NCI-H524 treated with DMSO at 0.1 percent for 48 hours (cell line): ENCODE measurements at regions not wholly inside any gene's neighbourhood (a gene's known extent, or its start where the extent isn't known, plus 50 kb on each side); places are given as distances from the start of the nearest gene placed in this dataset.
"Not testable (repeated sequence)": the region's sequence is repeated elsewhere in the genome, so short reads cannot be mapped to it uniquely, and the experiment has no call there.

Source experiments
- DNase-seq: peaks from one replicate; lab custom pipeline; 2025; lab: John Stamatoyannopoulos, UW

DNA sequence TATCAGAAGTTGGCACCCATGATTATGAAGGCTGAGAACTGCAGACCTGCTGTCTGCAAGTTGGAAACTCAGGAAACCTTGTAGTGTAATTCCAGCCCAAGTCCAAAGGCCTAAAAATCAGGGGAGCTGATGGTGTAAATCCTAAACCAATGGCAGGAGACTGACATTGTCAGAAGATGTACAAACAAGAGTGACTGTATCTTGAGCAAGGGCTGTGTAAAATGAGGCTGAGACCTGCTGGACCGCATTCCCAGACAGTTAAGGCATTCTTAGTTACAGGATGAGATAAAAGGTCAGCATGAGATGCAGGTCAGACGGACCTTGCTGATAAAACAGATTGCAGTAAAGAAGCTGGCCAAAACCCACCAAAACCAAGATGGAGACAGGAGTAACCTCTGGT lies 147.7 kb downstream of the COG6 start:
- DNase-seq = no peak

DNA sequence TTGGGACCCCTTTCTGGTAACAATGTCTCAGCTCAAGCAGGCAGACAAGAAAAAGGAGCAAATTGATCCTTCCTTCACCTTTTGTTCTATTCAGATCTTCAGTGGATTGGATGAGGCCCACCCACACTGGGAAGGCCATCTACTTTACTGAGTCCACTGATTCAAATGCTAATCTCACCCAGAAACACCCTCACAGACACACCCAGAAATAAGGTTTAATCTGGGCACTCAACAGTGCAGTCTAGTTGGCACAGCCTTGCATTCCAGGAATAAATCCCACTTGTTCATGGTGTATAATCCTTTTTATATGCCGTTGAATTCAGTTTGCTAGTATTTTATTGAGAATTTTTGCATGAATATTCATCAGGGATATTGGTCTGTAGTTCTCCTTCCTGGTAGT lies 148.4 kb downstream of the COG6 start:
- no peak for DNase-seq

DNA sequence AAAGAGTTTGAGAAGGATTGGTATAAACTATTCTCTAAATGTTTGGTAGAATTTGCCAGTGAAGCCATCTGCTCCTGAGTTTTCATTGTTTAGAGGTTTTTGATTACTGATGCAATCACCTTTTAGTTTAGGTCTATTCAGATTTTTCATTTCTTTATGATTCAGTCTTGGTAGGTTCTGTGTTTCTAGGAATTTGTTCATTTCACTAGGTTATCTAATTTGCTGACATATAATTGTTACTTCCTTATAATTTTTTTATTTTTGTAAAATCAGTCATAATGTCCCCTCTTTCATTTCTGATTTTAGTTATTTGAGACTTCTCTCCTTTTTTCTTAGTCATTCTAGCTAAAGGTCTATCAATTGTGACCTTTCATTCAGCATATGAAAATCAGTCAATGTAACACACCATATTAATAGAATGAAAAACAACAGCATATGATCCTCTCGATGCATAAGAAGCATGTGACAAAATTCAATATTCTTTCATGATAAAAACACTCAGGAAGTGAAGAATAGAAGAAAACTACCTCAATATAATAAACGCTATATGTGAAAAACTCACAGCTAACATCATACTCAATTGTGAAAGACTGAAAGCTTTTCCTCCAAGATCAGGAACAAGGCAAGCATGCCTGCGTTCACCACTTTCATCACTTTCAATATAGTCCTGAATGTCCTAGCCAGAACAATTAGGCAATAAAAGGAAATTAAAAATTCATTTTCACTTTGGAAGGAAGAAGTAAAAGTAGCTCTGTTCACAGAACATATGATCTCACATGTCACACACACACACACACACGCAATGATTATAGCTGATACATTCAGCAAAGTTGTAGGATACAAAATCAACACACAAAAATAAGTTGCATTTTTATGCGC lies 149.1 kb downstream of the COG6 start:
- no peak for DNase-seq

DNA sequence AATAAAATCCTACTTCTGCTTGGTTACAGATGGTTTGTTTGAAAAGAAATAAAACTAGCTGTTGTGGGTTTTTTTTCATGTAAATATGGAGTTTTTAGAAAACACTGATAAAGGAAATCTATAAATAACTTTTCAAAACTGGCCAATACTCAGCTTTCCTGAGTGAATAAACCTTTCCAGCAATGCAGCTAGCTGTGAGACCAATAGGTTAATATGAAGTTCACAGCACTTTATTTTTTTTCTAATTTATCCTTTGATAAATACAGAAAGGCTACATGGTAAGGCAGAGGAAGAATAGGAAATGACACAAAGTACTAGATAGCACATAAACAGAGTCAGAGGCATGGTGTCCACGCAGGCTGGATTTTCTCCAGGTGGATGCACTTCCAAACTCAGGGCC lies 154.0 kb downstream of the COG6 start:
- DNase-seq = no peak

DNA sequence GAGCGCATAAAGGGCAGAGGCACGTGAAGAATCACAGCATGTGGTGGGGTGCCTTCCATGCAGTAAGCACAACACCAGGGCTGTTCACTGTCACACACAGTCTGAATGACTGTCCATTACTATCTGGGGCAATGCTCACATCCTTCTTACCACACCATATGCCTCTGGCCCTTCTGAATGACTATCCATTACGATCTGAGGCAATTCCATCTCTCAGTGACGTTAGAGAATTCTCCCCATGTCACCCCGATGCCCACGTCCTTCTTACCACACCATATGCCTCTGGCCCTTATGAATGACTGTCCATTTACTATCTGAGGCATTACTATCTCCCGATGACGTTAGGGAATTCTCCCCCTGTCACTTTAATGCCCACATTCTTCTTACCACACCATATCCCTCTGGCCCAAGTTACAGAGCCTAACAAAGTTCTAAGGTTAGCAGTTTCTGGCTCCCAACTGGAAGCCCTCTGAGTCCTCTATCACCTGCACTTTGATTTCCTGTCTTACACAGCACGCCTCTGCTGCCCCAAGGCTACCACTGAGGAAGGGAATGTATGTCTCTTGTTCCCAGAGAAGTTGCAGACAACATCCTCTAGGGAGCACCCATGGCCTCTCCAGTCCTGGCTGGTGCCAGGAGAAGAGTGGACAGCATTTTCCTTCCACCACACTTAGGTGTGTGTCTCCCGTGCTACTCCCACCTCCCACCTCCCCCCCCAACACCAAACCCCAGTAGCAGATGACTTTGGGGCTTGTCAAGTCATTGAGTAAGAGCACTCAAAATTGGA lies 154.8 kb downstream of the COG6 start:
- DNase-seq = no peak

DNA sequence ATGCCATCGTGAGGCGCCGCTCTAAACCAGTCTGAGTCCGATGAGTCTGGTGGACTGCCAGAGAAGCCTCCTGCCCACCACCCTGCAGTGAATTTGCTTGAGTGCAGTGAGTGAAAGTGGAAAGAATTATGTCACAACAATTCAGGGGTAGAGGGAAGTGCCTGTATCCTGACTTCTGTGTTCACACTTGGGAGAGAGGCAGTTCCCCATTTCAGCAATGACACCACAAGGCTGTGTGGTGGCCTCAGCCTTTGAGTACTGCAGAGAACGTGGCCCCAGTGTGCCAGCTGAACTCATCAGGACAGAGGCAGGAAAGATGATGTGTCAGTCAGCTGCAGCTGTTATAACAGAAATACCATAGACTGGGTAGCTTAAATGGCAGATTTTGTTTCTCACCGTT lies 155.6 kb downstream of the COG6 start:
- no peak for DNase-seq

DNA sequence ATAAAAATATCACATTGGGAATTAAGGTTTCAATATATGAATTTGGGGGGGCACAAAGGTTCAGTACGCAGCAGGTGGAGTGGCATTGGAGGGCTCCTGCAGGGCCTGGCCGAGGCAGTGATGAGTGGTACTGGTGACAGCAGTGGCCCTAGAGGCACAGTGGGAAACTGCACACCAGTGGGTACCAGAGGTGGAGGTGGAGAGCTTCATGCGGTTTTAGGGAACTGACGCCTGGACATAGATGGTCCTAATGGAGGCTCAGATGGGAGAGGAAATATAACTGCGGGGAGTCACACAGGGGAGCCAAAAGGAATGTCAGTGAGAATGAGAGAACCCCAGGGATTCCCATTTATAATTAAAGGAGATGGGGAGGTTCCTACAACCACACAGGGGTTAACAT lies 156.2 kb downstream of the COG6 start:
- DNase-seq = no peak

DNA sequence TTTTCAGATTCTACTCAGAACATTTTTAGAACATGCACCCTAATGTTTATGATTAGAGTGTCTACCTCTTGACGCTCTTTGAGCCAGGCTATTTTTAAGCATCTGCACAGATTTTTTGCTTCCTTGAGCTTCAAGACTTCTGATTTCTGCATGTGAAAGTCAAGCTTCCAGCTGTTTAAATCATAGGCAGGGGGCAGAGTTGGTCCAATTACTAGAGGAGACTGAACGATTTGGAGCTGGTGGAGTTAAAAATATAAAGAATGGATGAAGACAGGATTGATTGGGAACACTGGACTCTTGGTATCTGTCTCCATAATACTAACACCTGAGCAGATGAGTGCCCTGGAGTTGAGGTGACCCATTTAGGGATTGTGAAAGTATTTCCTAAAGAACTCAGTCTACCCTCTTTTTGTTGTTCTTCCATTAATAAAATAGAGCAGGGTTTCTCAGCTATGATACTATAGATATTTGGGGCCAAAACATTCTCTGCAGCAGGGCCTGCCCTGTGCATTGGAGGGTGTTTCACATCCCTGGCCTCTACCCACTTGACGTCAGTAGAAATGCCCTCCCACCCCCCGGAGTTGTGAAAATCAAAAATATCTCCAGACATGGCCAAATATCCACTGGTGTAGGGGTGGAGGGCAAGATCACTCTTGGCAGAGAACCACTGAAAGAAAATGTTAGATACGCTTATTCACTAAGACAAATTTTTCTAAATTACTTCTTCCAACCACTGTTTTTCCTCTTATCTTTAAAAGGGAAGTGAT lies 160.1 kb downstream of the COG6 start:
- no peak for DNase-seq

DNA sequence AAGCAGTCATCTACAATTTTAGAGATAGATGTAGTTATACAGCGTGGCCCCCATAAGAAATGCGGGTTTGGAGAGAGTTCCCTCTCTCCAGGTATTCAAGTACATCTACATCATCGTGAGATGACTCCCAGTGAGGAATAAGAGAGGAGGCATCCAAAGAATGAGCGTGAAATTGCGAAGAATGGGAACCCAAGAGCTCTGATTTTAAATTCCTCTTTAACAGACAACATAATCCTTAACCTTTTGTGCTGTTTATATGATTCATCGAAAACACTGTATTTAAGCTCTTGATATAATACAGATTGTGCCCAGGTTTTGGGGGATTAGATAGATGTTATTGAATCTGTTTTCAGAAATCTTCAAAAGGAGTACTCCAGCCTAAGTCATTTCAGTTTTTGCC lies 161.5 kb downstream of the COG6 start:
- no peak for DNase-seq

DNA sequence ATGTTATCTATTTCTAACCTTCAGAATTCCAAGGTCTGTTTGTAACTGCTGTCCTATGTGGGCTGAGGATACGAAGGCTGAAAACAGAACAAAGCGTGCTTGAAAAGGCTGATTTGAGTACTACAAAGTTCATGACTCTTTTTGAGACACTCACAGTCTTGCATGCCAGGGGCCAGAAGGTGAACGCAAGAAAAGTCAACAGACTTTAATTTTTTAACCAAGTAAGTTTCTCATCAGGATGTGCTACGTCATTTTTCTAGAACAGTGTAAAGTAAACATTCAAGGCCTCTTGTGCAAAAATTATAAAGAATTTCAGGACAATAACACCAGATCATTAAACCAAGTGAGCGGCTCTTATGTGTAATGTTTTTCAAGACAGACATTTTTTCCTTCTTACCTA lies 163.5 kb downstream of the COG6 start:
- no peak for DNase-seq

DNA sequence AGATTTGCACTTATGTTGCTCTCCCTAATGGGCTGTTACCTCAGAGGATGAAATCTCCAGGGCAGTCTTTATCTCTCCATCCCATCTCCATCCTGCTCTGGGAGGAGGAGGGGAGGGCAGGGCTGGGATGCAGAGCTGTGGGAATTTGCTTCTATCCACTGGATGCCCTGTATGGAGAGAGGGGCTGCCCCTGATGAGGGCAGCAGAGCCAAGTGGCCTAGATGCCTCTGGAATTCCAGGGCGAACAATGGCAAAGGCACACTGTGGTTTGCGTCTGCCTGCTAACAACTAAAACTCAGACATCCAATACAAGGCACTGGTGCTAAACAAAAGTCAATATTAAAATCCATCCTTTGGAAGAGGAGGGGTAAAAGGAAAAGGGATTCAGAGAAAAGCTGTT lies 165.1 kb downstream of the COG6 start:
- no peak for DNase-seq

DNA sequence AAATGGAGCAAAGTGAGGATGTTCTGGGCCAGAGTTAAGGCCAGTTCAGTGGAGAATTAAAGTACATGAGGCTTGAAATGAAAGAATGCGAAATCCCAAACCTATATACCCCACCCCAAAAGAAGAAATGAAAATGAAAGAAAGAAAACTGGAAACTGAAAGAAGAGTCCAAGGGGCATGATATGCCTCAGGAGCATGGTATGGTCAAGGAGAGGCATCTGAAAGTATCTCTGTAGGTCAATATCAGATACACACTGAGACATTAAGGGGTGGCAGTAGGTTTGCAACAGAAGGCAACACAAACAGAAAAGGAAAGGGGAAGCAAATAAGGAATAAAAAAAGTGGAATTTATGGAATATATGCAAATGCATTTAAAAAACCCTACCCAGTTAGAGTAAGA lies 166.5 kb downstream of the COG6 start:
- DNase-seq = no peak

DNA sequence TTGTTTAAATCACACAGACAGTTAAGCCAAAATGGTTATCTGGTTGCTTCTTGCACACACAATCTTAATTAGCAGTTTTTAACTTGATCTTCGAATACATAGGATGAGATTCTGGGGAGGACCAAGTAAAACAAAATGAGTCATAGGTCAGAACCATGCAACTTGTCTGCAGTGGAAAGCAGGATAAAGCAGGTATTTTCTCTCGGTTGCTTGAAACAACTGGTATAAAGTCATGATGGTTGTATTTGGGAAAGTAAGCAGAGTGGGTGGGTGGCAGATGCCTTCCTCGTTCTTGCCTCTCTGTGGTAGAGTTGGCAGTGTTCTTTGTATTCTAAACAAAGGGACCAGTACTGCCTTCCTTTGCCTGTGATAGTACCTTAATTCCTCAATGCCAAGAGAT lies 167.0 kb downstream of the COG6 start:
- no peak for DNase-seq

DNA sequence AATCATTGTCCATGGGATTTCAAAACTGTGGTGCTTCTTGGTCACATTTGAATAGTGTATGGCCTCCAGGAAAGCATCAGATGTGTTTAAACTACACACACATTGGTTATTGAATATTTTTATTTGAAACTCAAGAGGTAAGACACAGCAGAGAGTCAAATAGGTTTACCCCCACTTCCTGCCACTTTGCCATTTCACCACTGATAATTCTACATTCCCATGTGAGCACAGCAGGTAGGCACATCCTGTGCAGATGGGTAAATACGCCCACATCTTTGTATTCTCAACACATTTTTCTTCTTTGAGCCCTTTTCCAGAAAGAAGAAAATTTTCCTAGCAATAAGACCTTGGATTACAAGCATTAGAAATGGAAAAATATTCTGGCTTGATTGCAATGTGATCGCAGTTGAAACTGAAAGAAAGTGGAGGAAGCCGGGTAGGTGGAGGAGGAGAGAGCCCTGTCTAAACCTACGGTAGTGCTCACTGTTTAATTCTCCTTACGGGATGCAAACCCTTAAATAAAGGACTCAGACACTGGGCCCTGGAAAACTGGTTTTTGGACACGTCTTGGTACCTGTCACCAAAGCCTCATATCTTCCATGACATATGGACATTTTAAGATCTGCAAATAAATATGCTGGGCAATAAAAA lies 167.7 kb downstream of the COG6 start:
- DNase-seq = no peak

DNA sequence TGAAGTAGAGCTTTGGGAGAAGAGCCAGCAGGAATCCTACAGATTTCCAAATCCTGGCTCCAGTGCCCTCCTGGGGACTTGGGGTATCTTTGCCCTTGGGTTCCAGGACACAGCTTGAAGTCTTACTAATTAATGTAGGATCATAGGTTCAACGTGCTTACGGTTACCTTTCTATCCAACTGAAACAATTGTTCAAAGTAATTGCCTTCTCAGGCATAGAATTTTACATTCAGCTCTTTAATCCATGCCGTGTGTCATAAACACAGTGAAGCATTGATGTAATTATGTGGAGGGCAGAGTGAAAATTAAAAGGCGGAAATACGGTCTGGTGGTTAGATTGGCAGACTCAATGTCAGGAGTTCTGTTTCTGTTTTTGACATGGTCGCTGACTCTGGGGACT lies 170.4 kb downstream of the COG6 start:
- DNase-seq = no peak

DNA sequence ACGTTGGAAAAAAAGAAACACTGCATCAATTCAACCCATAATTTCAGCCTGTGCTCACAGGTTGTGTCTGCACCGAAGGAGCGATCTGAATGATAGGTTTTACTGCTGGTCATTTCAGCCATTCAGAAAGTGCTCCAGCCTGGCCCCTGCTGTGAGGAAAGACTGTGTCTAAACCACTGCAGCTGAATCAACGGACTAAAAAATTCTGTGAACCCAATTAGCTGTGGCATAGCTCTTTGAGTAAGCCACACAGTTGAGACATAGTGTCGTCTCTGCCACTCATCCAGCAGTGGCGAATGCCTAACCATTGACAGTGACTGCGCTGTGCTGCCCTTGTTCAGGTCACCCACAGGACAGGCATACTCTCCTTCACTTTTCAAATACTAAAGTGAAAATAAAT lies 179.8 kb downstream of the COG6 start:
- no peak for DNase-seq

DNA sequence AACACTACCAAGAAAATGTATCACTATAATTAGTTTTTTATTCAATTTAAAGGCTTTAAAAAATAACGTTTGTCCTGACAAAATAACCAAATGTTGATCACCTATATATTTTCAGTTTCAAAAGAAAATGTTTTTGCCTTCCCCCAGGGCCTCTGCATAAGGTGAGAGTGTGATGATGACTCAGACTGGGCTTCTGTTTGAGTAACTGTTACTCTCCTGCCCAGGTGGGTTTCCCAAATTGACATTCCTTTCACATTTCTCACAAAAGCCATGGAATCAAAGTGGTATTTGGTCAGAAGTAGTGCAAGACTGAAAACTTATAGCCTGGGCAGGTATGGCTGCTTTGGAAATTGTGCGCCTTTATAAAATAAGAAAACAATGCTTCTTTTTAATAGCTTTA lies 180.6 kb downstream of the COG6 start:
- DNase-seq = no peak

DNA sequence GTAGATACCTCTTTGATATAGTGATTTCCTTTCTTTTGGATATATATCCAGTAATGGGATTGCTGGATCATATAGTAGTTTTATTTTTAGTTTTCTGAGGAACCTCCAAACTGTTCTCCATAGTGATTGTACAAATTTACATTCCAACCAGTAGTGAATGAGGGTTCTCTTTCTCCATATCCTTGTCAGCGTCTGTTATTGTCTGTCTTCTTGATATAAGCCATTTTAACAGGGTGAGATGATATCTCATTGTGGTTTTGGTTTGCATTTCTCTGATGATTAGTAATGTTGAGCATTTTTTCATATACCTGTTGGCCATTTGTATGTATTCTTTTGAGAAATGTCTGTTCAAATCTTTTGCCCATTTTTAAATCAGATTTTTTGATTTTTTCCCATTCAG lies 182.4 kb downstream of the COG6 start:
- DNase-seq = not testable (repeated sequence)

DNA sequence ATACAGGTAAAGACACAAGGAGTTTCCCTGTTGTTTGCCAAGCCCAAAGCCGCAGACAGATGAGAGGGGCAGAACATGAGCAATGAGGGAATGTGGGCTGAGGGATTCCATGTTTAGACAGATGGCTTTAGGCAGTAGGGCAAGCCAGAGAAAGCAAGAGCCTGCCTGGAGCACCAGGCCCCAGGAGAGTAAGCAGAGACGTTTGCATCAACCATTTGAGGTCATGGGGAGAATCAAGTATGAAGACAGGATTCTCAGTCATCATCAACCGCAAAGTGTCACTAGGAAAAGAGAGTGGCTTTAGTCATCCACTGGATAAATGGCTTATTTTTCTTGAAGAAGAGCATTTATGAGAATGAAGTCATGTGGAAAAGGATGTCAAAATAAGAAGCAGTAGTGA lies 184.7 kb downstream of the COG6 start:
- no peak for DNase-seq

DNA sequence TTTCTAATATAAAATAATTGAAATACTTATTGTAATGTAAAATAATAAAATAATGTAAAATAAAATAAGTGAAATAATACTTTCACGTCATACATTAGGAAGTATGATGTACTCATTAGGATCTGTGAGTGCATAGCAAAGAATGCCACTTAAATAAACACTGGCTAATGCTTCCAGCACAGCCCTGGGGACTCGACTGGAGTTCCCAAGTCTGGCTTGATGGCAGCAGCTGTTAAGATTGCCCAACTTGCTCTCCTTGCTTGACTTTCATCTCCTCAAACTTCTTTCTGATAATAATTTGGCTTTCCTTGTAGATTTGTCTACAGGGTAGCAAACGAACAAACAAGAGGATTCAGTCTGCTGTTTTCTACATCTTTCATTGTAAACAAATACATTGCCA lies 191.9 kb downstream of the COG6 start:
- DNase-seq = no peak

DNA sequence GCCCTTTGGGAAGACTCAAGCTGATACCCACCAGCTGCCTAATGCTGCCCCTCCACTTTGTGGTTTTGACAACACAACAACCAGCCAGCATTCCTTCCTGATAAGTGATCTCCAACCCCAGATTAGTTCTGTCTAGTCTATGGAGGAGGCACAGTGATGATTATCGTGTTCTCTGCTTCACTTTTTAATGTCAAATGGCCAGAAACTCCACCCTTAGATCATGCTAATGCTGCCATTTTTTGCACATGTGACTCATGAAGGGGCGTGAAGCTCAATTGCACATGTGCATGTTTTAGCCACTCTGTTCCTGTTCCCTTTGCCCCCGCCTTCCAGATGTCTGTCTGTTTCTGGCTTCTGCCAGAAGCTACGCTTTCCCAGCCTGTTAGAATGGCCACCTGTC lies 199.8 kb downstream of the COG6 start:
- DNase-seq = peak; percentile 26

DNA sequence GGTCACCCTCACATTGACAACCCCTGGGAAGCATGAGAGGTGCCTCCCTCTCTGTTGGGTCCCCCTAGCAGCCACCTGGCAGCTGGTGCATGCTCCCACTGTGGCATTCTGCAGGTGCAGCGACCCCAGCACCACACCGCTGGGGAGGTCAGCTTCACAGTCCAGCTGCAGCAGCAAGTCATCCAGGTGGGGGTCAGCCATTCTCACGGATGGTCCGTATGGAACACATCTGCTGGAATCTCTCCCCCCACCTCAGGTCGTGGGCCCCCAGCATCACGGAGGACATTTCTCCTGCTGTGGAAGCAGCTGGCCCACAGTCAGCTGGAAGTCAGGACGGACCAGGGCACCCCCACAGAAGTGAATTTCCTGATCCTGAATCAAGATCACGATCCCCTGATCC lies 201.3 kb downstream of the COG6 start:
- no peak for DNase-seq
